HG02981 (cell line): ENCODE measurements at regions not wholly inside any gene's neighbourhood (a gene's known extent, or its start where the extent isn't known, plus 50 kb on each side); places are given as distances from the start of the nearest gene placed in this dataset.

Experiments
- ATAC-seq: cut with Tn5 transposase; IDR thresholded peaks from one replicate; pipeline ENCODE4 v1.9.1; 2021; ENCODE audit warnings: mild to moderate bottlenecking, moderate library complexity; ENCODE audit not compliant: unreplicated experiment

GRCh38 chr15:95522533-95522932, 808.0 kb upstream of the NR2F2 start:
- ATAC-seq = no peak

GRCh38 chr15:95528920-95529319, 801.6 kb upstream of the NR2F2 start:
- no peak for ATAC-seq

- ATAC-seq = no peak
These were observed 793.9 kb upstream of the NR2F2 start for GRCh38 chr15:95536638-95537037.

- no peak for ATAC-seq
These were observed 791.8 kb upstream of the NR2F2 start for GRCh38 chr15:95538693-95539092.

- ATAC-seq = no peak
These were observed 789.2 kb upstream of the NR2F2 start for GRCh38 chr15:95541301-95541700.

GRCh38 chr15:95549168-95549738, 781.2 kb upstream of the NR2F2 start:
- ATAC-seq = no peak

- ATAC-seq = no peak
These were observed 779.8 kb upstream of the NR2F2 start for GRCh38 chr15:95550702-95551101.

- no peak for ATAC-seq
These were observed 774.3 kb upstream of the NR2F2 start for GRCh38 chr15:95556225-95556624.

GRCh38 chr15:95556866-95557225, 773.7 kb upstream of the NR2F2 start:
- ATAC-seq = no peak

- no peak for ATAC-seq
These were observed 773.1 kb upstream of the NR2F2 start for GRCh38 chr15:95557226-95558046.

GRCh38 chr15:95558131-95558530, 772.4 kb upstream of the NR2F2 start:
- ATAC-seq = no peak

GRCh38 chr15:95558916-95559315, 771.6 kb upstream of the NR2F2 start:
- no peak for ATAC-seq

GRCh38 chr15:95559875-95560394, 770.6 kb upstream of the NR2F2 start:
- no peak for ATAC-seq

GRCh38 chr15:95561463-95561862, 769.0 kb upstream of the NR2F2 start:
- no peak for ATAC-seq

GRCh38 chr15:95563634-95564033, 766.9 kb upstream of the NR2F2 start:
- no peak for ATAC-seq

GRCh38 chr15:95565016-95565600, 765.4 kb upstream of the NR2F2 start:
- ATAC-seq = no peak

- no peak for ATAC-seq
These were observed 764.8 kb upstream of the NR2F2 start for GRCh38 chr15:95565690-95566089.

- ATAC-seq = no peak
These were observed 762.8 kb upstream of the NR2F2 start for GRCh38 chr15:95567686-95568085.

GRCh38 chr15:95574053-95574452, 756.4 kb upstream of the NR2F2 start:
- ATAC-seq = no peak

GRCh38 chr15:95577927-95578326, 752.6 kb upstream of the NR2F2 start:
- no peak for ATAC-seq

GRCh38 chr15:95580121-95580520, 750.4 kb upstream of the NR2F2 start:
- ATAC-seq = no peak

- no peak for ATAC-seq
These were observed 748.9 kb upstream of the NR2F2 start for GRCh38 chr15:95581595-95581994.
